Keratinocyte (primary cell): ENCODE measurements at regions not wholly inside any gene's neighbourhood (a gene's known extent, or its start where the extent isn't known, plus 50 kb on each side); places are given as distances from the start of the nearest gene placed in this dataset.

ENCODE experiments used
- EZH2 ChIP-seq: IDR thresholded peaks from one replicate; pipeline ENCODE4 v1.6.1; 2012; ENCODE audit warnings: inconsistent platforms, mild to moderate bottlenecking, low read length, moderate library complexity
- TF ChIP-seq, protein P1 (sequence below), 3 experiments: IDR thresholded peaks in 1 of 3; conservative IDR thresholded peaks in 1 of 3; optimal IDR thresholded peaks in 1 of 3; 2 replicates in 2 of 3; 3 replicates in 1 of 3; pipeline versions ENCODE3 to v1.5.1; 2011; ENCODE audit warnings: low read length in 3 of 3, mild to moderate bottlenecking in 3 of 3, moderate library complexity in 2 of 3, control low read depth in 1 of 3, inconsistent platforms in 1 of 3; ENCODE audit not compliant: insufficient read depth in 2 of 3; ENCODE audit errors: extremely low read depth in 1 of 3

DNA sequence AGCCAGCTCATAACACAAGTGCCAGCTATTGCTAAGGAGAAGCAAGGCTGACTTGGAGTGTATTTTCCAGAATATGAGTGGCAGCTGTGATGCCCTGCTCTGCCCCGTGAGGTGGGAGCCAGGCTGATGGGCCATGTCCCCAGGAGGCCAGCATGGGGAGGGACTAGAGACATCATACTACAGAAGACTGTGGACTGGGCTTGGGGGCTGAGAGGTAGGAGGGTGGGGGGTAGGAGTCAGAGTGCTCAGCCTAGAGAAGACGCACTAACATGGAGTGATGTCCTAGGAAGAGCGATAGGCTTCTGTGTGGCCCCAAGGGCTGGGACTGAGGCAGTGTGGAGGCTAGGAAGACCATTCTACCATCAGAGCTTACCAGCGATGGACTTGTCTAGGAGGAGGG, 143.7 kb downstream of the WSCD1 start:
- TF ChIP-seq, protein P1, sequence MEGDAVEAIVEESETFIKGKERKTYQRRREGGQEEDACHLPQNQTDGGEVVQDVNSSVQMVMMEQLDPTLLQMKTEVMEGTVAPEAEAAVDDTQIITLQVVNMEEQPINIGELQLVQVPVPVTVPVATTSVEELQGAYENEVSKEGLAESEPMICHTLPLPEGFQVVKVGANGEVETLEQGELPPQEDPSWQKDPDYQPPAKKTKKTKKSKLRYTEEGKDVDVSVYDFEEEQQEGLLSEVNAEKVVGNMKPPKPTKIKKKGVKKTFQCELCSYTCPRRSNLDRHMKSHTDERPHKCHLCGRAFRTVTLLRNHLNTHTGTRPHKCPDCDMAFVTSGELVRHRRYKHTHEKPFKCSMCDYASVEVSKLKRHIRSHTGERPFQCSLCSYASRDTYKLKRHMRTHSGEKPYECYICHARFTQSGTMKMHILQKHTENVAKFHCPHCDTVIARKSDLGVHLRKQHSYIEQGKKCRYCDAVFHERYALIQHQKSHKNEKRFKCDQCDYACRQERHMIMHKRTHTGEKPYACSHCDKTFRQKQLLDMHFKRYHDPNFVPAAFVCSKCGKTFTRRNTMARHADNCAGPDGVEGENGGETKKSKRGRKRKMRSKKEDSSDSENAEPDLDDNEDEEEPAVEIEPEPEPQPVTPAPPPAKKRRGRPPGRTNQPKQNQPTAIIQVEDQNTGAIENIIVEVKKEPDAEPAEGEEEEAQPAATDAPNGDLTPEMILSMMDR (optimal IDR thresholded peaks at IDR 0.05 in 1 of 3, IDR thresholded peaks at IDR 0.05 in 1 of 3, conservative IDR thresholded peaks at IDR 0.05 in 1 of 3; ENCODE audit: extremely low read depth in 1 of 3, insufficient read depth in 2 of 3, low read length in 3 of 3): no peak
- no peak for TF ChIP-seq EZH2
